ENCODE measurements at regions not wholly inside any gene's neighbourhood (a gene's known extent, or its start where the extent isn't known, plus 50 kb on each side); places are given as distances from the start of the nearest gene placed in this dataset.

- DNase-seq: no peak
Observed at GRCh38 chr10:130372866-130373265, 236.7 kb downstream of the GLRX3 start.

- no peak for DNase-seq
Observed at GRCh38 chr10:130377986-130378540, 241.9 kb downstream of the GLRX3 start.

- DNase-seq: no peak
Observed at GRCh38 chr10:130378556-130379400, 242.6 kb downstream of the GLRX3 start.

GRCh38 chr10:130380056-130380455 lies 243.9 kb downstream of the GLRX3 start:
- no peak for DNase-seq

- no peak for DNase-seq
Observed at GRCh38 chr10:130382031-130382430, 245.8 kb downstream of the GLRX3 start.

- no peak for DNase-seq
Observed at GRCh38 chr10:130387936-130388580, 251.9 kb downstream of the GLRX3 start.

- DNase-seq: no peak
Observed at GRCh38 chr10:130388746-130389145, 252.6 kb downstream of the GLRX3 start.

- no peak for DNase-seq
Observed at GRCh38 chr10:130389906-130390305, 253.7 kb downstream of the GLRX3 start.

GRCh38 chr10:130392031-130392430 lies 255.8 kb downstream of the GLRX3 start:
- no peak for DNase-seq

- DNase-seq: no peak
Observed at GRCh38 chr10:130393342-130393741, 257.2 kb downstream of the GLRX3 start.

- no peak for DNase-seq
Observed at GRCh38 chr10:130394832-130395231, 258.6 kb downstream of the GLRX3 start.

- DNase-seq: no peak
Observed at GRCh38 chr10:130395248-130395936, 259.2 kb downstream of the GLRX3 start.

GRCh38 chr10:130396044-130396443 lies 259.9 kb downstream of the GLRX3 start:
- DNase-seq: no peak

GRCh38 chr10:130398090-130398994 lies 262.2 kb downstream of the GLRX3 start:
- no peak for DNase-seq

GRCh38 chr10:130399425-130399950 lies 263.3 kb downstream of the GLRX3 start:
- DNase-seq: no peak

GRCh38 chr10:130400890-130401289 lies 264.7 kb downstream of the GLRX3 start:
- DNase-seq: no peak

- DNase-seq: no peak
Observed at GRCh38 chr10:130401860-130402765, 265.9 kb downstream of the GLRX3 start.

- no peak for DNase-seq
Observed at GRCh38 chr10:130403153-130404075, 267.2 kb downstream of the GLRX3 start.

GRCh38 chr10:130404476-130405055 lies 268.4 kb downstream of the GLRX3 start:
- DNase-seq: no peak
